VCaP (cell line): ENCODE measurements at regions not wholly inside any gene's neighbourhood (a gene's known extent, or its start where the extent isn't known, plus 50 kb on each side); places are given as distances from the start of the nearest gene placed in this dataset.
"Not testable (repeated sequence)": the region's sequence is repeated elsewhere in the genome, so short reads cannot be mapped to it uniquely, and the experiment has no call there.

Experiments used
- H3K27ac ChIP-seq: fragments of 450-650 bp; 2 replicates; pipeline ENCODE4 v1.5.1; 2017

DNA sequence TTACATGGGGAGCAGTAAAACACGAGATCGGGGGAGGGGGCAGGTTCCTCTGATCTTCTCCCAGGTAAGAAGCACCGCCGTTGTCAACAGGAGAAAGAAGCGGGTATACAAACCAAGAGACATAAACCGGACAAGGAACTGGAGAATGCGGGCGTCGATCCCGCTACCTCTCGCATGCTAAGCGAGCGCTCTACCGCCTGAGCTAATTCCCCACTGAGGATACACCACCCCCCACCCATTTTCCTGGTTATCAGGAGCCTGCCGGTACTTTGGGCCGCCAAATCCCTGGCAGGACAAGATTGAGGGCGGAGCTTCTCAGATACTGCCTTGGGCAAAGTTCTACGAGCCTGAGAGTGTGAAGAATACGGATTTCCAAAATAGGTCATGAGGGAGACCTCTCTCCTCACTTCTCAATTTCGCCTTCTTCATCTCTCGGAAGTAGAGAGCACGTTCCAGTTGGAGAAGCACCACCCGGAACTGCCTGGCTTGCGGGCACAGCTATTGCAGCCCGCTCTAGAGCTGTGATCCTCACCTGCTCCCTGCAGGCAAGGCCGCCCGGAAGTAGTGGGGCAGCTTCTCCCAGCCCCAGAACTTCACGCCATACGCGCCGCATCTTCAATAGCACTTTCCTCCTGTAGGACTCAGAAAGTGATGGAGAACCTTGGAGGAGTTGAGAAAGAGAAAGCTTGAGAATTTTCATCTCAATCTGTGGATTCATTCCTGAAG is 111.6 kb upstream of the ZNF322 start:
- not testable (repeated sequence) for H3K27ac ChIP-seq

DNA sequence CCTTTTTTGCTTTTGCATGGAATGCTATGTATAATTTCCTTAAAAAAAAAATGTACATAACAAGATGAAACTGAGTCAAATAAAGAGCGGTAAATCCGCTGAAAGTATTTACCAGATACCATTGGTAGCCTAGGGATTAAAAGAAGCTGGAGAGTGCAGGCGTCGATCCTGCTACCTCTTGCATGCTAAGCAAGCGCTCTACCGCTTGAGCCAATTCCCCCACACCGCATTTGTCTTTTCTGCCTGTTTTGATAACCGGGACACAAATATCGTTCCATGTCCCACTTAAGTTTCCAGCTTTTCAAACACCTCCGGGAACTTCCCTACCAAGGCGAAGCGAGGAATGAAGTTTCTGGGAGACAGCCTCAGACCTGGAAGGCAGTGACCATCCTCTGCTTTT is 113.9 kb upstream of the ZNF322 start:
- H3K27ac ChIP-seq: not testable (repeated sequence)

DNA sequence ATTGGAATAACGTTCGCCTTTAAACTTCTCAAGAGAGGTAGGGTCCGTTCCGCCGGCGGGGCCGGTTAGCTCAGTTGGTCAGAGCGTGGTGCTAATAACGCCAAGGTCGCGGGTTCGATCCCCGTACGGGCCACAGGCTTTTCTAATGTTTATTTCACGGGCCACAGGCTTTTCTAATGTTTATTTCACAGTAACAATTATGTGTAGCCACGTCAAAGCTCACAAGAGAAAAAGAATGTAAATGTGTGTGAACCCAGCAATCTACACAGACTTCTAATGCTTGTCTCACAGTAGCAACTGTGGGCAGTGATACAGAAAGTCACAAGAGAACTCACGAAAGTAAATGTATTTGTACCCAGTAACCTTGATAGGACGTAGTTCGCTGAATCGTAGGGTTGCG is 121.0 kb upstream of the ZNF322 start:
- not testable (repeated sequence) for H3K27ac ChIP-seq

DNA sequence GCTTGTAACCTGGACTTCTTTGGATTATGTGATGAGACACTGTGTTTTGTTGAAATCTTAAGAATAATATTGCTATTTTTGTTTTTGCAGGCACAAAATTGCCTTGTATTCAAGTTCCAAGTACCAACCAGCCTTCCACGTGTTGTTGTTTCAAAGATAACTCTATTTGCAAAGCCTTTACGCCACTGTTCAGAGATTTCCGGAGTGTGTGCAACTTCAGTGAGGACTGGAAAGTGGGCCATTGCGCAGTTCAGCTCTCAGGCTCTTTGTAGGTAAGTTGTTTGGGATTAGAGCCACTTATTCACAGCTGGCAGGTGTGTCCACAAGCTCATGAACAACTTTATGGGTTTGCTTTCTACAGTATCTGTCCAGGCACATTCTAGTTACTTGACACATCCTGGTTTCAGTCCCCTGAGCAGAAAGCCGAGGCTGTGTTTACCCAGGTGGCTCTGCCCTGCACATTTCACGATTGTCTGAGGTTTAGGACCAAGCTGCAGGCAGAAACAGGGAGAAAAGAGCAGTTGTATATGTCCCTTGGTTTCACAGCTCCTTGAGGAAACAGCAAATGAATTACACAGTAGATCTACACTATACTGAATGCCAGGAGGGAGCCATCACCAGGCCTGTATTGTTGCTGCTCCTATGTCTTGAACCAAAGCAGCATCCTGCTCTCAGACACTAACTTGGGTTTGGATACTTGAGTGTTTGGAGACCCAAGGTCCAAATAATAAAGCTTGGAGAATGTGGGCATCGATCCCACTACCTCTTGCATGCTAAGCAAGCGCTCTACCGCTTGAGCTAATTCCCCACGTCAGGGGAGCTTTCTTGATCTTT is 136.1 kb upstream of the ZNF322 start:
- H3K27ac ChIP-seq: not testable (repeated sequence)

DNA sequence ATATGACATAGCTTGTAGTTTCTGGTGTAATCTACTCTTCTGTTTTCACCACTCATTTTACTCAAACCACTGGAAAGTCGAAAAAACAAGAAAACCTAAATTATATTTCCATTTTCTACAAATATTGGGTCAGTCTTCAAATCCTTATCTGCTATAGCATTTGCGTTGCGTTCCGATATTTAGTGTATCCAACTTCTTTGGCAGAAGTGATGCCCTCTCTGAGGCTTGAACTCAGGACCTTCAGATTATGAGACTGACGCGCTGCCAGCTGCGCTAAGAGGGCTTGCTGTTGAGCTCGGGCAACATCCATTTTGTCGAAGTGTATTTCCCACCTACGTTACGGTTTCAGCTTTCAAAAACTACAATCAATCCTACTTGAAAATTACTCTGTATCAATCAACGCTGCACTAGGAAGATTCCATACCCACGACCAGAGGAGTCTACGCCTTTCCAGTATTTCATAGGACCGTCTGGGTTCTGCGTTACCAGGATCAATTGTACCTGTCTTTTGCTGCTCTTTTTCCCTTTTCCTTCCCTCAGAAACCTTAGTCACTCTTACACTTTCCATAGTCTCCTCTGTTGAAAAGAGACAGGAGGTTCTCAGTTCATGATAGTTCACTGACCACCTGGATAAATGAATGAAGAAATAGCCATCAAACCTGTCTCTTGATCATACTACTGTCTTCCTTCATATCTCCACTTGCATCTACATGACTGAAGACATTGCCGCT is 140.5 kb upstream of the ZNF322 start:
- not testable (repeated sequence) for H3K27ac ChIP-seq

DNA sequence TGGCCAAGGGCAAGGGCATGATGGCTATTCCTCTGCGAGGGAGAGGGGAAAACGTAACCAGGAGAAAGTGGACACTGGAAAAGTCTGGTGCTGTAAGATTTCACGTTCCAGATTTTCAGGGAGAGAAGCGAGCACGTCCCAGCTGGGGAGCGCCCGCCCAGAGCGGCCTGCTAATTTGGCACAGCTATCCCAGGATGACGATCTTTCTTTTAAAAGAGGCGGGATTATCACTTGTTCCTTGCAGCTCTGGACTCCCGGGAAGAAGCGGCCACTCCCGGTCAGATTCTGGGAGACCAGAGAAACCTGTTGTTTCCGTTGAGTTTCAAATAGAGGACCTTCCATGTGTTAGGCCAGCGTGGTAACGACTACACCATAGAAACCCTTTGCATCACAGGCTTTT is 144.2 kb upstream of the ZNF322 start:
- not testable (repeated sequence) for H3K27ac ChIP-seq

DNA sequence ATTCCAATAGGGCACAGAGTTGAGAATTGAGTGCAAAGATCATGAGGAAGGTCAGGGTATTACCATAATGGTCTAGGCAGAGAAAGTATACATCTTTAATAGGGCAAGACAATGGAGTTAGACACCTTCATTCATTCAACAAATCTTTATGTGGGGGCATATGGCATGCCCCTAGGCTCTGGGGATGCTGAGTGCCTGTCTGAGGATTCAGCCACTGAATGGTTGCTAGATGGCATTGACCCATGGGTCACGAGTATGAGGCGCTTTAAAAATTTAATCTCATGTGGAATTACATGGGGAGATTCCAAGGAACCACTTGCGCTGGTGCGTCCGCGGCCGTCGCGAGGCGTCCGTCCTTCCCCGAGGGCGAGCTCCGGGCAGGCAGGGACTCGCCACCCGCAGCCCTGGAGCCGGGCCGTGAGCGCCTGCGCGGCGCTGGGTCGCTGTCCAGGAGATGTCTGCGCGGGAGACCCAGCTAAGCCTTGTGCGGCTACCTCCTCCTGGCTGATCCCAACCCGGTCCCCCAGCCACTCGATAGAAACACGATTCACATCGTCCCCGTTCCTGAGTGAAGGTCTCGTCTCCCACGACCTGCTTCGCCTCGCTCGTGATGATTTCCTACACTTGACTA is 152.1 kb upstream of the ZNF322 start:
- H3K27ac ChIP-seq: not testable (repeated sequence)

DNA sequence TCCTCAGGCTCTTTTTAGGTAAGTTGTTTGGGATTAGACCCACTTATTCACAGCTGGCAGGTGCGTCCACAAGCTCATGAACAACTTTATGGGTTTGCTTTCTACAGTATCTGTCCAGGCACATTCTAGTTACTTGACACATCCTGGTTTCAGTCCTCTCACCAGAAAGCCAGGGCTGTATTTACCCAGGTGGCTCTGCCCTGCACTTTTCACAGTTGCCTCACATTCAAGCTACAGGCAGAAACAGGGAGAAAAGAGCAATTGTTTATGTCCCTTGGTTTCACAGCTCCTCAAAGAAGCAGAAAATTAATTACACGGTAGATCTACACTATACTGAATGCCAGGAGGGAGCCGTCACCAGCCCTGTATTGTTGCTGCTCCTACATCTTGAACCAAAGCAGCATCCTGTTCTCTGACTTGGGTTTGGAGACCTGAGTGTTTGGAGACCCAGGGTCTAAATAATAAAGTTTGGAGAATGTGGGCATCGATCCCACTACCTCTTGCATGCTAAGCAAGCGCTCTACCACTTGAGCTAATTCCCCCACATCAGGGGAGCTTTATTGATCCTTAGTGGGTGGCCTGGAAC is 159.2 kb upstream of the ZNF322 start:
- H3K27ac ChIP-seq: not testable (repeated sequence)

DNA sequence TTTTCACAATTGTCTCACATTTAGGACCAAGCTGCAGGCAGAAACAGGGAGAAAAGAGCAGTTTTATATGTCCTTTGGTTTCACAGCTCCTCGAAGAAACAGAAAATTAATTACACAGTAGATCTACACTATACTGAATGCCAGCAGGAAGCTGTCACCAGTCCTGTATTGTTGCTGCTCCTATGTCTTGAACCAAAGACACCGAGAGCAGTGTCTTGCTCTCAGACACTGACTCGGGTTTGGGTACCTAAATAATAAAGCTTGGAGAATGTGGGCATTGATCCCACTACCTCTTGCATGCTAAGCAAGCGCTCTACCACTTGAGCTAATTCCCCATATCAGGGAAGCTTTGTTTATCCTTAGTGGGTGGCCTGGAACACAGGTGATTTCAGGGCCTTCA is 168.4 kb upstream of the ZNF322 start:
- not testable (repeated sequence) for H3K27ac ChIP-seq

DNA sequence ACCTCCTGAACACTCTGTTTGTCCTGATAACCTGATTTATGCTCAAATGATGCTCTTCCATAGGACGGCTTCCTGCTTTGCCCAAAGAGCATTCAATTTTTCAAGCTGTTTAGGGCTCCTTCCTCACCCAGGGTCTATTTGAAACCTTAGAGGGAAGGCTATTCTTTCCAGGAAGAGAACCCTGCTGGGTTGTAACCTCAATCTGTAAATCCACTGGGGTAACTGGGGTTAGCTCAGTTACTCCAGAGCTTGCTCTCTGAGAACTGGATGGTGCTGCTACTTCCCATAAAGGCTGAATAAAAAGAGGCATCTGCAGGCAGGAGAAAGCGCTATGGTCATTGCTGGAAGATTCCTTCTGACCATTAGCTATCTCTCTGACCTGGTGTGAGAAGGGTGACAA is 169.9 kb upstream of the ZNF322 start:
- H3K27ac ChIP-seq: not testable (repeated sequence)

DNA sequence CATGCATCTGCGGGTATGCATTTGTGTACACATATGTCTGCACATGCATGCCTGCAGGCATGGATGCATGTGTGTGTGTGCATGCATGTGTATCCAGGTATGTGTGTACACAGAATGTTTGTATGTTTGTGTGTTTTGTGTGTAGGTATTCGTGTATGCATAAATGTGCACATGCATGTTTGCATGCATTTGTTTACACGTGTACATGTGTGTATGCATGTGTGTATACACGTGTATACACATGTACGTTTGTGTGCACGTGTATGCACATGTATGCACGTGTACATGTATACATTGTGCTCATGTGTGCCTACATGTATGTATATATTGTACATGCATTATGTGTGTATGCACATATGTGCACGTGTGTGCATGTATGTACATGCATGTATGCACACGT is 171.4 kb upstream of the ZNF322 start:
- not testable (repeated sequence) for H3K27ac ChIP-seq

DNA sequence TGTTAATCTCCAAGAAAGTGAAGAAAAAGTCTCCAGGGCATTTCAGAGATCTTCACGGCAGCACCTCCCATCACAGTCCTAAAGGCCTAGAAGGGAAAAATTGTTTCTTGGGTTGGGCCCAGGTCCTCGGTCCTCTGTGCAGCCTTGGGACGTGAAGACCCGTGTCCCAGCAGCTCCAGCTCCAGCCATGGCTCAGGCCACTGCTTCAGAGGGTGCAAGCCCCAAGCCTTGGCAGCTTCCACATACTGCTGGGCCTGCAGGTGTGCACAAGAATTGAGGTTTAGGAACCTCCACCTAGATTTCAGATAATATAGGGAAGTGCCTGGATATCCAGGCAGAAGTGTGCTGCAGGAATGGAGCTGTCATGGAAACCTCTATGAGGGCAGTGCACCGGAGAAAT is 176.2 kb upstream of the ZNF322 start:
- H3K27ac ChIP-seq: not testable (repeated sequence)

DNA sequence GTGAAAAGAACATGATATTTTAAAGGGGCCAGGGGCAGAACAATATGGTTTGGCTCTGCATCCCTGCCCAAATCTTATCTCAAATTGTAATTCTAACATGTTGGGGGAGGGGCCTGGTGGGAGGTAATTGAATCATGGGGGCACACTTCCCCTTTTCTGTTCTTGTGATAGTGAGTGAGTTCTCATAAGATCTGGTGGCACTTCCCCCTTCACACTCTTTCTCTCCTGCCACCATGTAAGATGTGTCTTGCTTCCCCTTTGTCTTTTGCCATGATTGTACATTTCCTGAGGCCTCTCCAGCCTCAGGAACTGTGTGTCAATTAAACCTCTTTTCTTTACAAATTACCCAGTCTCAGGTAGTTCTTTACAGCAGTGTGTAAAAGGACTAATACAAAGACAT is 177.1 kb upstream of the ZNF322 start:
- H3K27ac ChIP-seq: not testable (repeated sequence)

DNA sequence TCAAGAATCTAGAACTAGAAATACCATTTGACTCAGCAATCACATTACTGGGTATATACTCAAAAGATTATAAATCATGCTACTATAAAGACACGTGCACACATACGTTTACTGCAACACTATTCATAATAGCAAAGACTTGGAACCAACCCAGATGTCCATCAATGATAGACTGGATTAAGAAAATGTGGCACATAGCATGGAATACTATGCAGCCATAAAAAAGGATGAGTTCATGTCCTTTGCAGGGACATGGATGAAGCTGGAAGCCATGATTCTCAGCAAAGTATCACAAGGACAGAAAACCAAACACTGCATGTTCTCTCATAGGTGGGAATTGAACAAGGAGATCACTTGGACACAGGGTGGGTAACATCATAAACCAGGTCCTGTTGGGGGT is 185.3 kb upstream of the ZNF322 start:
- not testable (repeated sequence) for H3K27ac ChIP-seq

DNA sequence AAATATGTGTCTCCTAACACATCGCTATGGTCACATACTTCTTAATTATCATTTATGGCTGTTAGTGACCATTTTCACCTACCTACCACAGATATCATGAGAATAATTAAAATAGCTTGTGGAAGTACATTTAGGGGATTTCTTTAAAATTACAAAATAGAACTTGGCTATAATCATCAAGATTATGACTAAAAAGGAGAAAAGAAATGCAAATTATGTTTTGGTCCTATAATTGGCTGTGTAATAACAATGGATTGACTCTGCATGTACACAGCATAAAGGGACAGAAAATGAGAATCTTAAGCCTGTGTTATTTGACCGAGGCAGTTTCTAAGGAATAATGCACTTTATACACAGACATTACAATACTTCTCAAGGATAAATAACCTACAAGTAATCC is 197.7 kb upstream of the ZNF322 start:
- H3K27ac ChIP-seq: not testable (repeated sequence)

DNA sequence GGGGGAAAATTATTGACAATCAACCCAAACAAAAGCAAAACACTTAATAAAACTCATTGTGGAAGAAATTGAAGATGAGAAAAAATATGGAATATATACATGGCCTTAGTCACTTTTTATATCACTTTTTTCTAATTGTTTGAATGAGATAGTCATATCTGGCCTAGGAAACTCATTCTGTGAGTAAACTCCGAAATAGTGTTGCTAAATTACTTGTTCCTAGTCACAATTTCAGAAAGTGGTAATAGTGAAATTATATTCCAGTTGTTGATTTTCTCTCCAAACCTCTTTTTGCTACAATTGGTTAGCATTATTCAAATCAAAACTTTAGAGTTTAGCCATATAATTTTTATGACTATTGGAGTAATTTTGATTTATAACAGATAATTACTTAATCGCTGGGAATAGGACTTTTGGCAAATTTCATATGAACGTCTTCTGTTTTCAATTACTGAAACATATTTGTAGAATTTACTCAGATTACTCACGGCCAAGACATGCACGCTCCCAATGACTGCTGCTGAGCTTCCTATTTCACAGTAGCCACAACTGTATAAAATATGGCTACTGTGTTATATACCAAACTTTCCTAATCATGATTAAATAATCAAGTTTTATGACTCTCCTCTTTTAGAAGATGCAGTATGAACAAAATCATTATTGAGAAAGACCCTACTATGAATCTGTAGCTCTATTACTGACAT is 199.7 kb upstream of the ZNF322 start:
- H3K27ac ChIP-seq: not testable (repeated sequence)

DNA sequence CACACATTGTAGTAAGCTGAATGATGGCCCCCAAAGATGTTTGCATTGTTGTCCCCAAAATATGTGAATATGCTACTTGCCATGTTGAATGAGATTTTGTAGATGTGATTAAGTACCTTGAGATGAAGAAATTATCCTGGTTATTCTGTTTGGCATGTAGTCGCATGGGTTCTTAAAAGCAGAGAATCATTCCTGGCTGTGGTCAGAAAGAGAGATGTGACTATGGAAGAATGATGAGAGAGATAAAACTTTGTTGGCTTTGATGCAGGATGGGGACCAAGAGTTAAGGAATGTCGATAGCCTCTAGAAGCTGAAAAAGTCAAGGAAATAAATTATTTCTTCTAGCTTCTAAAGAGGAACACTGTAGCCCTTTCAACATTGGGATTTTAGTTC is 200.2 kb upstream of the ZNF322 start:
- H3K27ac ChIP-seq: not testable (repeated sequence)

DNA sequence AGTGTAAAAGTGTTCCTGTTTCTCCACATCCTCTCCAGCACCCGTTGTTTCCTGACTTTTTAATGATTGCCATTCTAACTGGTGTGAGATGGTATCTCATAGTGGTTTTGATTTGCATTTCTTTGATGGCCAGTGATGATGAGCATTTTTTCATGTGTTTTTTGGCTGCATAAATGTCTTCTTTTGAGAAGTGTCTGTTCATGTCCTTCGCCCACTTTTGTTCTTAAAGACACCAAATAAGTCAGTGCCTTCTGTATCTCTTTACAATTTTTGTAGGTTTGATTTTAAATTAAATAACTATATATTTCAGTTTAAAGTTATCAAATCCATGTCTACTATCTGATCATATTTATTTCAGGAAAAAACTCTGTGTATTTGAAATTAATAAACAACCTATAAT is 202.4 kb upstream of the ZNF322 start:
- not testable (repeated sequence) for H3K27ac ChIP-seq

DNA sequence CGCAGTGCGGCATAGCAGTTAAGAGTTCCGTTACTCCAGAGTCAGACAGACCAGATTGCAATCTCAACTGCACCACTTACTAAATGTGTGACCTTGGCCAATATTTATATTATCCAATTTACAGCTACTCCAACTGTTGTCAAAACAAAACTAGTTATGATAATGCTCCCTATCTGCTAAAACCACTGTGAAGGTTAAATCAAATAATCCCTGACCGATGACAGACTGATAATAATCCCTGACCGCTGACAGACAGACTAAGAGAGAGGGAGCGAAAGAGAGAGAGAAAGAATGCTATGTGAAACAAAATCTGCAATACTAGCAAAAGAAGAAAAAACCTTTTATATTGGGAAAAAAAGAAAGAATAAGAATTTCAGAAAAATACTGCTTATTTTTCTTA is 204.1 kb upstream of the ZNF322 start:
- not testable (repeated sequence) for H3K27ac ChIP-seq

DNA sequence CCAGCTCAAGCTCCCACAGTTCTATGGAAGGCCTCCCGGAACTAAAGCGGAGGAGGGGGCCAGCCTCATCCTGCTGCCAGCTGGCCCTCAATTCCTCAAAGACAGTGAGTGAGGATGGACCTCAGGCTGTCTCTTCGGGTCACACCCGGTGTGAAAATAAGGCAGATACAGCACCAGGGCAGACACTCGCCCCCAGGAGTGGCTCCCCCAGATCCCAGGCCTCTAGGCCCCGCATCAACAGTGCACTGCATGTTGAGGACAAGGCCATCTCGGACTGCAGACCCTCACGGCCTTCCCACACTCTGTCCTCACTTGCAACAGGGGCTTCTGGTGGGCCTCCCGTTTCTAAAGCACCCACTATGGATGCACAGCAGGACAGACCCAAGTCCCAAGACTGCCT is 239.2 kb upstream of the ZNF322 start:
- not testable (repeated sequence) for H3K27ac ChIP-seq

DNA sequence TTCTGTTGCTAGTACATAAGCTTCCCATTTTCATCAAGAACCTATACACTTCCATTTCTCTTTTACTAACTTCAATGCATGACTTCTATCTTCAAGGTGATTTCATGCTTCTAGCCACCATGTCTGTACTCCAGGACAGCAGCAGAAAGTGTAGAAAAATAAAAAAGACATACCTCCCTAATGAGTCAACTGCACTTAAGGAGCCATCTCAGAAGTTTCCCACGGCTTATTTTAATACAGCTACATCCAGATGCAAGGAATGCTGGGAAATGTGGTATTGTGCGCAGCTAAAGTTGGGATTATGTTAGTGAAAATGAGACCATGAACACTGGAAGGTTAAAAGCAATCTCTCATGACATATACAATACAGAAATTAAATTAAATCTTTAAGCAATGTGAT is 264.7 kb upstream of the ZNF322 start:
- H3K27ac ChIP-seq: peak overlapping the region; percentile 64
